GM06990 (cell line): ENCODE measurements at regions not wholly inside any gene's neighbourhood (a gene's known extent, or its start where the extent isn't known, plus 50 kb on each side); places are given as distances from the start of the nearest gene placed in this dataset.

Experiments used
- DNase-seq: peaks from one replicate; pipeline ENCODE4 v3.0.0-alpha.2; 2011; ENCODE audit not compliant: insufficient read length; ENCODE audit errors: extremely low read depth
- H3K27me3 ChIP-seq: replicated peaks from 2 replicates; pipeline ENCODE4 v1.6.0; 2011; ENCODE audit warnings: low read length; ENCODE audit not compliant: control insufficient read depth, insufficient read depth
- H3K36me3 ChIP-seq: 2 replicates; pipeline ENCODE4 v1.5.1; 2011; ENCODE audit warnings: low read length; ENCODE audit not compliant: control insufficient read depth, insufficient read depth
- H3K4me3 ChIP-seq: replicated peaks from 2 replicates; pipeline ENCODE4 v1.5.1; 2011; ENCODE audit warnings: low read depth, mild to moderate bottlenecking, control low read depth, low read length
- CTCF ChIP-seq: IDR thresholded peaks from 2 replicates; pipeline ENCODE4 v1.5.1; 2011; ENCODE audit warnings: low read length, control low read depth, mild to moderate bottlenecking, inconsistent platforms; ENCODE audit not compliant: insufficient read depth, poor library complexity, severe bottlenecking

GRCh38 chr3:25940935-25941334, 151.0 kb downstream of the OXSM start:
- H3K36me3 ChIP-seq, result no peaks in the 10 kb centered on the region
- TF ChIP-seq CTCF, result no peak
- H3K4me3 ChIP-seq, result no peak overlapping the region
- DNase-seq, result no peak
- H3K27me3 ChIP-seq, result no peaks in the 10 kb centered on the region

GRCh38 chr3:25944329-25944728, 154.4 kb downstream of the OXSM start:
- no peak for TF ChIP-seq CTCF
- Histone ChIP-seq H3K27me3 (no peaks in the 10 kb centered on the region), H3K36me3 (no peaks in the 10 kb centered on the region), H3K4me3 (no peak overlapping the region)
- no peak for DNase-seq

- H3K4me3 ChIP-seq, result no peak overlapping the region
- no peak for DNase-seq
- no peaks in the 10 kb centered on the region for H3K36me3 ChIP-seq
- no peaks in the 10 kb centered on the region for H3K27me3 ChIP-seq
- TF ChIP-seq CTCF, result no peak
Observed at GRCh38 chr3:25945366-25945765, 155.5 kb downstream of the OXSM start.

- H3K4me3 ChIP-seq, result no peak overlapping the region
- H3K27me3 ChIP-seq, result no peaks in the 10 kb centered on the region
- TF ChIP-seq CTCF, result no peak
- no peak for DNase-seq
- H3K36me3 ChIP-seq, result no peaks in the 10 kb centered on the region
Observed at GRCh38 chr3:25945836-25946235, 155.9 kb downstream of the OXSM start.

- Histone ChIP-seq H3K36me3 (no peaks in the 10 kb centered on the region), H3K4me3 (no peak overlapping the region), H3K27me3 (no peaks in the 10 kb centered on the region)
- DNase-seq, result no peak
- TF ChIP-seq CTCF, result no peak
Observed at GRCh38 chr3:25952133-25952532, 162.2 kb downstream of the OXSM start.

GRCh38 chr3:25957026-25957425, 167.1 kb downstream of the OXSM start:
- Histone ChIP-seq H3K27me3 (no peaks in the 10 kb centered on the region), H3K4me3 (no peak overlapping the region), H3K36me3 (no peaks in the 10 kb centered on the region)
- no peak for DNase-seq
- no peak for TF ChIP-seq CTCF
